ENCODE measurements at regions not wholly inside any gene's neighbourhood (a gene's known extent, or its start where the extent isn't known, plus 50 kb on each side); places are given as distances from the start of the nearest gene placed in this dataset.

DNA sequence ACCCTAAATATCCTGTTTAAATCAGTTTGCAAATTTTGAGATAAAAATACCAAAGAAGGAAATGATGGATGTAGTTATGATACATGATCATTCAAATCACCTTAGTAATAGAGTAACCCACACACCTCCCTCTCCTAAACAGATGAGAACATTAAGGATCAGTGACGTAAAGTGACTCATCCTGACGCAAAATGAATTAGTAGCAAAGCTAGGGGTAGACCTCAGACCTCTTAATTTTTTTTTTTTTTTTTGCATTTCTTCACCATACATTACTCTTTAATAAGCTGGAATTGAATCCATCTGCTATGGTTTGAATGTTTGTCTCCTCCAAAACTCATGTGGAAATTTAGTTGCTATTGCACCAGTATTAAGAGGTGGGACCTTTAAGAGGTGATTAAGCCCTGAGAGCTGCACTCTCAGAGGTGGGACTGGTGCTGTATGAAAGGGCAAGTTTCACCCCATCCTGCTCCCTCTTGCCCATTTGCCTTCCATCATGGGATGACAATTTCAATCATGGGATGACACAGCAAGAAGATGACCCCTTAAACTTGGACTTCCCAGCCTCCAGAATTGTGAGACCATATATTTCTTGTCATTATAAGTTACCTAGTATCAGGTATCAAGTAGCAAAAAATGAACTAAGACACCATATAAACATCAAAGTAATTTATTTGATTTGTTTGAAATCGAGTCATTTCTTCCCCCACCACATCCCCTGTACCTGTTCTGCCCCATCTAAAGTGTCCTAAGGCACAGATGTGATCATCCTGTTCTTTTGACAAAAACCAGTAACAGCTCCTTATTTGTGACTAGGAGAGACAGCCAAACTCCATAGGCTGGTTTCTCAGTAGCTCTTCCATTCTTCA, 114.6 kb upstream of the DUSP10 start:
- TF ChIP-seq, protein P1, sequence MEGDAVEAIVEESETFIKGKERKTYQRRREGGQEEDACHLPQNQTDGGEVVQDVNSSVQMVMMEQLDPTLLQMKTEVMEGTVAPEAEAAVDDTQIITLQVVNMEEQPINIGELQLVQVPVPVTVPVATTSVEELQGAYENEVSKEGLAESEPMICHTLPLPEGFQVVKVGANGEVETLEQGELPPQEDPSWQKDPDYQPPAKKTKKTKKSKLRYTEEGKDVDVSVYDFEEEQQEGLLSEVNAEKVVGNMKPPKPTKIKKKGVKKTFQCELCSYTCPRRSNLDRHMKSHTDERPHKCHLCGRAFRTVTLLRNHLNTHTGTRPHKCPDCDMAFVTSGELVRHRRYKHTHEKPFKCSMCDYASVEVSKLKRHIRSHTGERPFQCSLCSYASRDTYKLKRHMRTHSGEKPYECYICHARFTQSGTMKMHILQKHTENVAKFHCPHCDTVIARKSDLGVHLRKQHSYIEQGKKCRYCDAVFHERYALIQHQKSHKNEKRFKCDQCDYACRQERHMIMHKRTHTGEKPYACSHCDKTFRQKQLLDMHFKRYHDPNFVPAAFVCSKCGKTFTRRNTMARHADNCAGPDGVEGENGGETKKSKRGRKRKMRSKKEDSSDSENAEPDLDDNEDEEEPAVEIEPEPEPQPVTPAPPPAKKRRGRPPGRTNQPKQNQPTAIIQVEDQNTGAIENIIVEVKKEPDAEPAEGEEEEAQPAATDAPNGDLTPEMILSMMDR (IDR thresholded peaks at IDR 0.05) = no peak

DNA sequence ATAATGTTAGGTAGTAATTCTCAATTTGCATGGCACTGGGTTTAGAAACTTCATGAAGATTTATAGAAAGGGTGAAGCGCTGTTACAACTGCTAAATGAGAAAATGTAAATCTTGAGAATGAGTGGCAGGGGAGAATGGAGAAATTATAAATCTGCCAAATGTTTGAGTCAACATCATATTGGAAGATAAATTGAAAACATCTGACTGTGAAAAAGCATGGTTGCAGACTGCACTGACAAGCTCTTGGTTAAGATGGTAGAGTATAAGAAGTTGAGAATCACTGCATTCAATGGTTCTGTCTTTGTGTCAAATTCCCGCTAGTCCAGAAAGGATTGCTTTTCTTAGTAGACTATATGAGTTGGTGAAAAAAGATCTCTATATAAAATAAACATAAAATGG, 113.3 kb upstream of the DUSP10 start:
- H3K27ac ChIP-seq = no peak overlapping the region
- TF ChIP-seq, protein P1 (IDR thresholded peaks at IDR 0.05) = no peak
- H3K36me3 ChIP-seq = no peaks in the 10 kb centered on the region
- no peaks in the 10 kb centered on the region for H3K27me3 ChIP-seq
- H3K9me3 ChIP-seq = no peaks in the 10 kb centered on the region
- no peak overlapping the region for H3K4me3 ChIP-seq (ENCODE audit: low read depth in 1 of 2, low read length in 1 of 2)
- no peaks in the 10 kb centered on the region for H3K4me1 ChIP-seq (ENCODE audit: control insufficient read depth in 1 of 2, insufficient read depth in 1 of 2, low read depth in 1 of 2, low read length in 1 of 2)

More for the DNA sequence above, 114.6 kb upstream of the DUSP10 start:
- Histone ChIP-seq H3K27me3 (no peaks in the 10 kb centered on the region), H3K27ac (no peak overlapping the region), H3K36me3 (no peaks in the 10 kb centered on the region), H3K4me1 (ENCODE audit: control insufficient read depth in 1 of 2, insufficient read depth in 1 of 2, low read depth in 1 of 2, low read length in 1 of 2) (no peaks in the 10 kb centered on the region), H3K4me3 (ENCODE audit: low read depth in 1 of 2, low read length in 1 of 2) (no peak overlapping the region), H3K9me3 (no peaks in the 10 kb centered on the region)

DNA sequence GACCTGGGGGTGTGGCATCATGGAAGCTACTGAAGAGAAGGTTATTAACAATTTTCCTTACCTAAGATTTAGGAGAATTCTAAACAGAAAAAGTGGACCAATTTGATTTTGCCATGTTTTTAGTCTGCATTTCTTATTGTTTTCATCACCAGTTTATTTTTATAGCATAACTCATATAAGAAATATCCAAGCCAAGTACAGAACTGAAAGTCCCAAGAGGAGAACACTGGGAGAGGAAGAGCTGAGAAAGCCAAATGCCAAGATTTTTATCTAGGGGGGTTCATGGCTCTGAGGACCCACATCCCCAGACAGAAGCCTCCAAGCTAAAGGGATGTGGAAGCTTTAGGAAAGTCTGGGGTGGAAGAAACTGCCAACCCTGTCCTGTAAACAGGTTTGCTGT, 109.4 kb upstream of the DUSP10 start:
- Histone ChIP-seq H3K36me3 (no peaks in the 10 kb centered on the region), H3K27ac (no peak overlapping the region), H3K9me3 (no peaks in the 10 kb centered on the region), H3K27me3 (no peaks in the 10 kb centered on the region), H3K4me3 (ENCODE audit: low read depth in 1 of 2, low read length in 1 of 2) (no peak overlapping the region), H3K4me1 (ENCODE audit: control insufficient read depth in 1 of 2, insufficient read depth in 1 of 2, low read depth in 1 of 2, low read length in 1 of 2) (no peaks in the 10 kb centered on the region)
- TF ChIP-seq, protein P1 (IDR thresholded peaks at IDR 0.05) = no peak

DNA sequence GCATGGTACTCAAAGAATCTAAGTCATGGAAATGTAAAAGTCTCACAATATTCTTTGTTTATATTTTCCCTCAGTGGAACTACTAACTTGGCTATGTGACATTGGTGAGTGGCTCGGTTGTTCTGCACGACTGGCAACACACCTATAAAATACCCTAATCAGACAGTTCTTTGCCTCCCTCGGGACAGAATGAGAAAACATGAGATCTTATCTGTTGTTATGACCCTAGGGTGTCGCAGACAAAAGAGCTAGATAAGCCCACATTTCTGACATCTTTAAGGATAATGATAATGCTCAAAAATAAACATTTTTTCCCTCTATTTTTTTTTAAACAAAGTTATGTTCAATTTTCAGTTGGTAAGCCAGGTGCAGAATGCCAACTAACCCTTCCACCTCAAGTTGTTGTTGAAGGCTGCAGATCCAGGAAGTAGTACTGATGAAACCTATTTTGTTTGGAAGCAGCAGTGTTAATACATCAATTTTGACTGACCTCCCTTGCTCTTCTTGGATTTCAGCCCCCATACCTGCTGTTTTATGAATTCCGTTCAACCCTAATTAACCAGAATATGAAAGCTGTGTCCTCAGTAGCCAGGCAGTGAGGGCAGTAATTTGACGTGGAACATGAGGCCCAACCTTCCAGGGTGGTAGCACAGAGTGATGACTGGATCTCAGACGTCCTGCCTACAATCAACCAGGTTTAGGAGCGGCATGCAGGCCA, 108.7 kb upstream of the DUSP10 start:
- Histone ChIP-seq H3K4me1 (ENCODE audit: control insufficient read depth in 1 of 2, insufficient read depth in 1 of 2, low read depth in 1 of 2, low read length in 1 of 2) (no peaks in the 10 kb centered on the region), H3K9me3 (no peaks in the 10 kb centered on the region), H3K36me3 (no peaks in the 10 kb centered on the region), H3K4me3 (ENCODE audit: low read depth in 1 of 2, low read length in 1 of 2) (no peak overlapping the region), H3K27me3 (no peaks in the 10 kb centered on the region), H3K27ac (no peak overlapping the region)
- TF ChIP-seq, protein P1 (IDR thresholded peaks at IDR 0.05) = no peak

DNA sequence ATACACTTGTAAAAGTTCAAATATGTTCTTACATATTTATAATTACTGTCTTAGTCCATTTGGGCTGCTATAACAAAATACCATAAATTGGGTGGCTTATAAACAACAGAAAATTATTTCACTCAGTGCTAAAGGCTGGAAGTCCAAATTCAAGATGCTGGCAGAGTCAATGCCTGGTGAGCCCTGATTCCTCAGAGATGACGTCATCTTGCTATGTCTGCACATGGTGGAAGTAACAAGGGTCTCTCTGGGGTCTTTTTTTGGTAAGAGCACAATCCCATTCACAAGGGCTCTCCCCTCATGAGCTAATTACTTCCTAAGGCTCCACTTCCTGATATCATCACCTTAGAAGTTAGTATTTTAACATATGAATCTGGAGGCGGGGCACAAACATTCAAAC, 108.0 kb upstream of the DUSP10 start:
- H3K27me3 ChIP-seq = no peaks in the 10 kb centered on the region
- H3K36me3 ChIP-seq = no peaks in the 10 kb centered on the region
- no peaks in the 10 kb centered on the region for H3K9me3 ChIP-seq
- no peak overlapping the region for H3K27ac ChIP-seq
- H3K4me1 ChIP-seq (ENCODE audit: control insufficient read depth in 1 of 2, insufficient read depth in 1 of 2, low read depth in 1 of 2, low read length in 1 of 2) = no peaks in the 10 kb centered on the region
- H3K4me3 ChIP-seq (ENCODE audit: low read depth in 1 of 2, low read length in 1 of 2) = no peak overlapping the region
- TF ChIP-seq, protein P1 (IDR thresholded peaks at IDR 0.05) = no peak

All from neutrophil (primary cell).